Spleen (tissue), 11 donors: ENCODE measurements at regions not wholly inside any gene's neighbourhood (a gene's known extent, or its start where the extent isn't known, plus 50 kb on each side); places are given as distances from the start of the nearest gene placed in this dataset.

Source experiments
- DNase-seq: peaks from one replicate; pipeline ENCODE4 v3.0.0-alpha.2; 2020
- H3K27ac ChIP-seq, 8 donors: fragments of 200-600 bp; sonication (generic) in 7 of 8; 1 replicate in 4 of 8; 2 replicates in 4 of 8; pipeline versions ENCODE4 v1.5.0 to v1.8.0; 2016 to 2021; ENCODE audit warnings: inconsistent platforms in 4 of 8, mild to moderate bottlenecking in 4 of 8, moderate library complexity in 1 of 8
- H3K27me3 ChIP-seq, 7 donors: fragments of 200-600 bp; sonication (generic) in 6 of 7; replicated peaks in 1 of 7; 1 replicate in 4 of 7; 2 replicates in 3 of 7; pipeline versions ENCODE4 v1.5.0 to v1.8.0; 2016 to 2021; ENCODE audit warnings: inconsistent platforms in 3 of 7, mild to moderate bottlenecking in 1 of 7
- H3K36me3 ChIP-seq, 6 donors: fragments of 200-600 bp; sonication (generic) in 5 of 6; 1 replicate in 4 of 6; 2 replicates in 2 of 6; pipeline versions ENCODE4 v1.5.0 to v1.8.0; 2016 to 2021; ENCODE audit warnings: inconsistent platforms in 2 of 6
- H3K4me1 ChIP-seq, 6 donors: fragments of 200-600 bp; sonication (generic) in 5 of 6; 1 replicate in 3 of 6; 2 replicates in 3 of 6; pipeline versions ENCODE4 v1.5.0 to v1.8.0; 2016 to 2021; ENCODE audit warnings: inconsistent platforms in 3 of 6
- H3K4me3 ChIP-seq, 8 donors: fragments of 200-600 bp; sonication (generic) in 7 of 8; 1 replicate in 4 of 8; 2 replicates in 4 of 8; pipeline versions ENCODE4 v1.5.0 to v1.8.0; 2016 to 2021; ENCODE audit warnings: inconsistent platforms in 4 of 8, mild to moderate bottlenecking in 4 of 8, moderate library complexity in 2 of 8
- H3K9me3 ChIP-seq, 8 donors: fragments of 200-600 bp; sonication (generic) in 7 of 8; 1 replicate in 4 of 8; 2 replicates in 4 of 8; pipeline versions ENCODE4 v1.5.0 to v1.8.0; 2016 to 2021; ENCODE audit warnings: inconsistent platforms in 4 of 8
- POLR2A ChIP-seq, 3 donors: fragments of 450-650 bp; IDR thresholded peaks; one replicate each; pipeline ENCODE4 v1.5.1; 2017; ENCODE audit warnings: antibody characterized with exemption in 3 of 3, mild to moderate bottlenecking in 1 of 3
- POLR2AphosphoS5 ChIP-seq, 3 donors: sonication (generic); formaldehyde crosslinking; IDR thresholded peaks; one replicate each; pipeline ENCODE4 v1.5.1; 2017; ENCODE audit warnings: antibody characterized with exemption in 3 of 3
- WGBS, 5 donors: extraction: QIAGEN DNeasy Blood & Tissue Kit in 3 of 5; methylation state at CpG; one replicate each; pipeline versions ENCODE4 v1.1.5 to v1.1.7; 2013 to 2018; 5-methylcytosine and 5-hydroxymethylcytosine counted together
- intact Hi-C: fragments of 100-400 bp; cut with DNase I; formaldehyde crosslinking; loops from one replicate; pipeline ENCODE4 v1.15.0; 2023; ENCODE audit warnings: low total_unique reads
- TF ChIP-seq, protein P1 (sequence below), 11 experiments: fragments of 200-600 bp in 7 of 11; fragments of 450-650 bp in 4 of 11; sonication (generic) in 4 of 11; IDR thresholded peaks in 8 of 11; conservative IDR thresholded peaks in 3 of 11; 1 replicate in 7 of 11; 2 replicates in 4 of 11; pipeline versions ENCODE4 v1.4.0 to v1.8.0; 2016 to 2021; ENCODE audit warnings: antibody characterized with exemption in 11 of 11, inconsistent platforms in 4 of 11, mild to moderate bottlenecking in 1 of 11
- donor health status: healthy with polysubstance abuse.
- donor health status: DM: no; HTN: no; CAD: no; lungs with moderate emphysema.
- donor health status: DM: no; HTN: no; CAD: no.
- donor health status: Bipolar disorder and iron deficiency.
- donor health status: healthy.
- donor health status: DM: no; HTN: no; CAD: no.
- donor health status: DM: yes; HTN: yes; CAD: no.

DNA sequence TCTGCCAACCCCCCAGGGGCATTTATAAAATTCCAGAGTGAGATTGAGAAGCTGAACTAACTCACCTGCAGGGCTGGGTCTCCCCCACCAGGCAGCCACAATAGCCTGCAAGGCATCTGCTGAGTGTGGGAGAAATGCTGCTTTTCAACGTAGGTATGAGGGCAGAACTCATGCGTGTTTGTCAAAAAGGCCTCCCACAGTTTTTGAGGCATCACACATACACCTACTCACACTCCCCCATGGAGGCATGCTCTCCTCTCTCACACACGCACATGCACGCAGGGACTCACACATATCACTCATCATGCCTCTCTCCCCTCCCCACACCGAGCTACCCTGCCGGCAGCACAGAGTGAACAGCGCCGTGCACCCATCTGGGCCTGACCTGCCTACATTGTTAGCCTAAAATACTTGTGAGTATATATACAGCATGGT is 390.5 kb downstream of the FGF9 start:
- DNase-seq, result peak; percentile 79
- Histone ChIP-seq H3K9me3 (no peaks in the 10 kb centered on the region), H3K4me1 (peaks cover 0 to 47% (median 24%) of the 10 kb centered on the region in 6 donors), H3K27ac (peak overlapping the region; percentile 72 to 94 (median 80)), H3K36me3 (no peaks in the 10 kb centered on the region), H3K4me3 (no peak overlapping the region), H3K27me3 (no peaks in the 10 kb centered on the region)
- intact Hi-C loops, result no loop called here
- TF ChIP-seq POLR2AphosphoS5 (IDR thresholded peaks at IDR 0.05), result no peak
- no peak for TF ChIP-seq POLR2A (IDR thresholded peaks at IDR 0.05)
- TF ChIP-seq, protein P1, sequence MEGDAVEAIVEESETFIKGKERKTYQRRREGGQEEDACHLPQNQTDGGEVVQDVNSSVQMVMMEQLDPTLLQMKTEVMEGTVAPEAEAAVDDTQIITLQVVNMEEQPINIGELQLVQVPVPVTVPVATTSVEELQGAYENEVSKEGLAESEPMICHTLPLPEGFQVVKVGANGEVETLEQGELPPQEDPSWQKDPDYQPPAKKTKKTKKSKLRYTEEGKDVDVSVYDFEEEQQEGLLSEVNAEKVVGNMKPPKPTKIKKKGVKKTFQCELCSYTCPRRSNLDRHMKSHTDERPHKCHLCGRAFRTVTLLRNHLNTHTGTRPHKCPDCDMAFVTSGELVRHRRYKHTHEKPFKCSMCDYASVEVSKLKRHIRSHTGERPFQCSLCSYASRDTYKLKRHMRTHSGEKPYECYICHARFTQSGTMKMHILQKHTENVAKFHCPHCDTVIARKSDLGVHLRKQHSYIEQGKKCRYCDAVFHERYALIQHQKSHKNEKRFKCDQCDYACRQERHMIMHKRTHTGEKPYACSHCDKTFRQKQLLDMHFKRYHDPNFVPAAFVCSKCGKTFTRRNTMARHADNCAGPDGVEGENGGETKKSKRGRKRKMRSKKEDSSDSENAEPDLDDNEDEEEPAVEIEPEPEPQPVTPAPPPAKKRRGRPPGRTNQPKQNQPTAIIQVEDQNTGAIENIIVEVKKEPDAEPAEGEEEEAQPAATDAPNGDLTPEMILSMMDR (IDR thresholded peaks at IDR 0.05 in 8 of 11, conservative IDR thresholded peaks at IDR 0.05 in 3 of 11), result no peak
- 57 to 85% (median 74%) methylated on average over 8 of the region's 8 CpGs for WGBS, 5 donors

- DNase-seq, result no peak
- WGBS, 5 donors, result 27 to 39% (median 35%) methylated on average over 7 of the region's 7 CpGs
- intact Hi-C loops, result no loop called here
Measured at GRCh38 chr13:22061806-22062391, 391.0 kb downstream of the FGF9 start.

GRCh38 chr13:22062478-22063205 is 391.8 kb downstream of the FGF9 start:
- DNase-seq, result no peak
- WGBS, 5 donors, result 66 to 73% (median 72%) methylated on average over 8 of the region's 8 CpGs
- Histone ChIP-seq H3K9me3 (no peaks in the 10 kb centered on the region), H3K36me3 (no peaks in the 10 kb centered on the region), H3K4me3 (no peak overlapping the region), H3K27ac (peak overlapping the region; percentile 58 to 94 (median 80)), H3K4me1 (peaks cover 0 to 47% (median 24%) of the 10 kb centered on the region in 6 donors), H3K27me3 (no peaks in the 10 kb centered on the region)
- intact Hi-C loops, result no loop called here
- TF ChIP-seq, protein P1 (IDR thresholded peaks at IDR 0.05 in 8 of 11, conservative IDR thresholded peaks at IDR 0.05 in 3 of 11), result no peak
- TF ChIP-seq POLR2A (IDR thresholded peaks at IDR 0.05), result no peak
- TF ChIP-seq POLR2AphosphoS5 (IDR thresholded peaks at IDR 0.05), result no peak

More at GRCh38 chr13:22061806-22062391, 391.0 kb downstream of the FGF9 start:
- no peaks in the 10 kb centered on the region for H3K27me3 ChIP-seq
- H3K4me1 ChIP-seq, result peaks cover 0 to 47% (median 24%) of the 10 kb centered on the region in 6 donors
- H3K36me3 ChIP-seq, result no peaks in the 10 kb centered on the region
- no peaks in the 10 kb centered on the region for H3K9me3 ChIP-seq
- TF ChIP-seq POLR2AphosphoS5 (IDR thresholded peaks at IDR 0.05), result no peak
- peak overlapping the region; percentile 72 to 94 (median 80) for H3K27ac ChIP-seq
- peak overlapping the region in 1 of 8 donors; percentile 2 for H3K4me3 ChIP-seq

GRCh38 chr13:22063416-22064124 is 392.7 kb downstream of the FGF9 start:
- 87 to 92% (median 89%) methylated on average over 16 to 23 of the region's 23 CpGs for WGBS, 5 donors
- intact Hi-C loops, result no loop called here
- TF ChIP-seq POLR2AphosphoS5 (IDR thresholded peaks at IDR 0.05), result no peak

More at GRCh38 chr13:22063416-22064124, 392.7 kb downstream of the FGF9 start:
- no peak for DNase-seq
- Histone ChIP-seq H3K36me3 (no peaks in the 10 kb centered on the region), H3K4me3 (no peak overlapping the region), H3K9me3 (no peaks in the 10 kb centered on the region), H3K27ac (peak overlapping the region in 5 of 8 donors; percentile 72 to 94 (median 84)), H3K27me3 (no peaks in the 10 kb centered on the region), H3K4me1 (peaks cover 0 to 47% (median 24%) of the 10 kb centered on the region in 6 donors)
